ENCODE measurements at regions not wholly inside any gene's neighbourhood (a gene's known extent, or its start where the extent isn't known, plus 50 kb on each side); places are given as distances from the start of the nearest gene placed in this dataset.

- H3K27ac Mint-ChIP-seq (ENCODE audit: unreplicated experiment), result no peak overlapping the region
- no peaks in the 10 kb centered on the region for H3K36me3 ChIP-seq (ENCODE audit: insufficient read depth, low read length)
- peak; percentile 48 for DNase-seq (ENCODE audit: low read depth)
- no peak overlapping the region for H3K4me3 ChIP-seq (ENCODE audit: insufficient read depth, low read depth, low read length)
- no peaks in the 10 kb centered on the region for H3K9me3 Mint-ChIP-seq (ENCODE audit: unreplicated experiment)
- H3K4me1 Mint-ChIP-seq (ENCODE audit: low read depth, unreplicated experiment), result peaks cover 6% of the 10 kb centered on the region
- H3K9ac ChIP-seq (ENCODE audit: low read length), result no peak overlapping the region
- H2AFZ ChIP-seq (ENCODE audit: low read depth, low read length), result no peak overlapping the region
- no peaks in the 10 kb centered on the region for H3K4me1 ChIP-seq (ENCODE audit: insufficient read depth, low read length)
- TF ChIP-seq CTCF (IDR thresholded peaks at IDR 0.05; ENCODE audit: insufficient read depth, low read depth, low read length), result no peak
- no peak overlapping the region for H3K4me3 Mint-ChIP-seq (ENCODE audit: unreplicated experiment)
- H3K27me3 ChIP-seq (ENCODE audit: insufficient read depth, low read length), result peaks cover 5% of the 10 kb centered on the region
- H3K9me3 ChIP-seq (ENCODE audit: insufficient read depth, low read depth, low read length), result no peaks in the 10 kb centered on the region
- peaks cover 13% of the 10 kb centered on the region for H3K27me3 Mint-ChIP-seq (ENCODE audit: low read depth, unreplicated experiment)
- FAIRE-seq, result no peak
- H4K20me1 ChIP-seq (ENCODE audit: insufficient read depth, low read length), result no peaks in the 10 kb centered on the region
- H3K79me2 ChIP-seq (ENCODE audit: insufficient read depth, low read length), result no peaks in the 10 kb centered on the region
- H3K27ac ChIP-seq (ENCODE audit: low read depth, low read length), result no peak overlapping the region
- H3K36me3 Mint-ChIP-seq (ENCODE audit: low read depth, unreplicated experiment), result no peaks in the 10 kb centered on the region
- H3K4me2 ChIP-seq (ENCODE audit: low read length), result no peak overlapping the region
Measured at GRCh38 chr16:65875381-65876055, 491.0 kb upstream of the CDH5 start.

DNA sequence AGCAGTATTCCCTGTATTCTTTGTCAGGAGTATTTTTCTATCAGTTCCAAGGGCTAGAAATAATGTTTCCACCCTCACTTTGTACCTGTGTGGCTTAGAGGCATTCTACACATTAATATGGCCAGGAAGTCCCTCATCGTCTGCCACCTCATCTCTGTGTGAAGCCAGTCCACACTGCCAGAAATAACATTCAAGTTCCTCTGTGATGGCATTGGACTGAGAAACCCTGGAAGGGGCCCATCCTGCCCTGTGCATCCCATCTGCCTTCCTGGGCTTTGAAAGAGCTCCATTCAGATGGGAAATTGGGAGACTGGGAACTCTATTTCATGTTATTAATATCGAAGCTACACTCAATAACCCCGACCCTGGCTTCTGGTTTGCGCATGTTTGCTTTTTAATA is 497.2 kb upstream of the CDH5 start:
- Histone ChIP-seq H2AFZ (ENCODE audit: low read depth, low read length) (no peak overlapping the region), H4K20me1 (ENCODE audit: insufficient read depth, low read length) (no peaks in the 10 kb centered on the region), H3K27ac (ENCODE audit: low read depth, low read length) (no peak overlapping the region), H3K9ac (ENCODE audit: low read length) (no peak overlapping the region), H3K79me2 (ENCODE audit: insufficient read depth, low read length) (no peaks in the 10 kb centered on the region), H3K4me1 (ENCODE audit: insufficient read depth, low read length) (no peaks in the 10 kb centered on the region), H3K27me3 (ENCODE audit: insufficient read depth, low read length) (peaks cover 8% of the 10 kb centered on the region), H3K9me3 (ENCODE audit: insufficient read depth, low read depth, low read length) (peaks cover 5% of the 10 kb centered on the region), H3K36me3 (ENCODE audit: insufficient read depth, low read length) (no peaks in the 10 kb centered on the region), H3K4me3 (ENCODE audit: insufficient read depth, low read depth, low read length) (no peak overlapping the region), H3K4me2 (ENCODE audit: low read length) (no peak overlapping the region)
- Mint-ChIP-seq H3K27me3 (ENCODE audit: low read depth, unreplicated experiment) (peaks cover 24% of the 10 kb centered on the region), H3K9me3 (ENCODE audit: unreplicated experiment) (no peaks in the 10 kb centered on the region), H3K4me3 (ENCODE audit: unreplicated experiment) (no peak overlapping the region), H3K27ac (ENCODE audit: unreplicated experiment) (no peak overlapping the region), H3K4me1 (ENCODE audit: low read depth, unreplicated experiment) (no peaks in the 10 kb centered on the region), H3K36me3 (ENCODE audit: low read depth, unreplicated experiment) (no peaks in the 10 kb centered on the region)
- DNase-seq (ENCODE audit: low read depth), result no peak
- FAIRE-seq, result no peak
- TF ChIP-seq CTCF (IDR thresholded peaks at IDR 0.05; ENCODE audit: insufficient read depth, low read depth, low read length) (no peak), EZH2 (IDR thresholded peaks at IDR 0.05; ENCODE audit: insufficient read depth, low read length) (no peak)

DNA sequence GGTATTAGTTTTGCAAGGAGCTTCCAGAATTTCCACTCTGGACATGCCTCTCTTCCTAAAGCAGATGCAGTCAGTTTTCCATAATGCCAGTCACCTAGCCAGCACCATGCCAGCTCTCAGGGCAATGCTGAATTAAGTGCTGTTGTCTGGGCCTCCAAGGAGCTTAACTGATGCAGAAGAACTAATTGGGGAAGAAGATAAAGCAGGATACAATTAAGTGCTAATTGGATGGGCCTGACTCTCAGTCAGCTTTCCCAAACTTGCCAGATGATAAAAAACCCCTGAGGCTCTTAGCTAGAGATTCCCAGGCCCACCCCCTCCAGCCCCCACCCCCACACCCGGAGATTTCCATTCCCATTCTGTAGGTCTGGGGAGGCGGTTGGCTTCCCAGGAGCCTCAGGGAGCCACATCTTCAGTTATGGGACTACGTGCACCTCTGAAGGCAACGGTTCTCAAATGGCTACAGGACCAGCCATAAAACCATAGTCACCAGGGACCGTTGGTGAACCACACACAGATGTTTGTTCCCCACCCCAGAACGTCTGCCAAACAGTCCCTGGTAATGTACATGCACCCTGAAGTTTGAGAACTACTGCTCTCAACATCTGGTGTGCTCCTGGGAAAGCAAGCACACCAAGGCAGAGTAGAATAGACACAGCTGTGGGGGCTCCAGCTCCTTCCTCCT is 499.1 kb upstream of the CDH5 start:
- no peaks in the 10 kb centered on the region for H3K36me3 ChIP-seq (ENCODE audit: insufficient read depth, low read length)
- H3K9ac ChIP-seq (ENCODE audit: low read length), result no peak overlapping the region
- peaks cover 5% of the 10 kb centered on the region for H3K9me3 ChIP-seq (ENCODE audit: insufficient read depth, low read depth, low read length)
- H3K79me2 ChIP-seq (ENCODE audit: insufficient read depth, low read length), result no peaks in the 10 kb centered on the region
- no peak overlapping the region for H3K27ac ChIP-seq (ENCODE audit: low read depth, low read length)
- H4K20me1 ChIP-seq (ENCODE audit: insufficient read depth, low read length), result no peaks in the 10 kb centered on the region
- DNase-seq (ENCODE audit: low read depth) (no peak), FAIRE-seq (no peak)
- peaks cover 8% of the 10 kb centered on the region for H3K27me3 ChIP-seq (ENCODE audit: insufficient read depth, low read length)
- no peaks in the 10 kb centered on the region for H3K9me3 Mint-ChIP-seq (ENCODE audit: unreplicated experiment)
- no peaks in the 10 kb centered on the region for H3K4me1 ChIP-seq (ENCODE audit: insufficient read depth, low read length)
- H3K4me2 ChIP-seq (ENCODE audit: low read length), result no peak overlapping the region
- H2AFZ ChIP-seq (ENCODE audit: low read depth, low read length), result no peak overlapping the region
- H3K27ac Mint-ChIP-seq (ENCODE audit: unreplicated experiment), result no peak overlapping the region
- H3K27me3 Mint-ChIP-seq (ENCODE audit: low read depth, unreplicated experiment), result peaks cover 15% of the 10 kb centered on the region
- no peaks in the 10 kb centered on the region for H3K4me1 Mint-ChIP-seq (ENCODE audit: low read depth, unreplicated experiment)
- H3K4me3 Mint-ChIP-seq (ENCODE audit: unreplicated experiment), result no peak overlapping the region
- no peak for TF ChIP-seq CTCF (IDR thresholded peaks at IDR 0.05; ENCODE audit: insufficient read depth, low read depth, low read length)
- no peak for TF ChIP-seq EZH2 (IDR thresholded peaks at IDR 0.05; ENCODE audit: insufficient read depth, low read length)
- no peak overlapping the region for H3K4me3 ChIP-seq (ENCODE audit: insufficient read depth, low read depth, low read length)
- no peaks in the 10 kb centered on the region for H3K36me3 Mint-ChIP-seq (ENCODE audit: low read depth, unreplicated experiment)
